EL (cell line): ENCODE measurements at regions not wholly inside any gene's neighbourhood (a gene's known extent, or its start where the extent isn't known, plus 50 kb on each side); places are given as distances from the start of the nearest gene placed in this dataset.
A peak's percentile ranks its signal among the peaks of the same experiment; 100 is the strongest.

Source experiments
- DNase-seq: peaks from one replicate; pipeline ENCODE4 v3.0.0-alpha.2; 2016

DNA sequence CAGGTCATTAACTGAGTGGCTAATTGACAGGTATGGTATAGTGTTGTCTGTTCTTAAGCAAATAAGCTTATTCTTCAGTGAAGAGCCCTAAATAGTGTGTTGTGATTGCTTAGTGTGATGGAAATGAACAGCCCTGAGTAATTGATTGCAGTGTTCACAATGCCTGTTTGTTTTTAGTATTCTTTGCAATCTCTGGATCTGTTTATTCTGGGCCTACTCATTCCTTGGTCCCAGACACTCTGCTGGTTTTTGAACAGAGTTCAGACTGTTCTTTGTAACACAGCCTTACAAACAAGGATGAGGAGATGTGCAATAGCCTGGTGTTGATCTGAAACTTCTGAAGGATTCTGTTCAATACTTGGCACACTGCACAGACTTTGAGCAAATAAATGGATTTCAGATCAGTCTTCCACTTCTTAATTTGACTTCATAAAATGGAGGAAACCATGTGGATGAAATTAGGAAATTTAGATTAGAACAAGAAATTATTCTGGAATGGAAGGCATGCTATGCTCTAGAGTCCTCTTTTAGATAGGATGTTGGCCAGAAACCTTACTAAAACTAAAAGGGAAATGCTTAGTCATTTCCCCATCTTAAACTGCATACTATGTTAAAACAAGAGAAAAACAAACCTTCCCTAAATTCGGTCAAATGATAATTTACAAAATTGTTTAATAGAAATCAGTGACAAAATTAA lies 444.2 kb upstream of the SEMA3D start:
- peak; percentile 2 for DNase-seq

DNA sequence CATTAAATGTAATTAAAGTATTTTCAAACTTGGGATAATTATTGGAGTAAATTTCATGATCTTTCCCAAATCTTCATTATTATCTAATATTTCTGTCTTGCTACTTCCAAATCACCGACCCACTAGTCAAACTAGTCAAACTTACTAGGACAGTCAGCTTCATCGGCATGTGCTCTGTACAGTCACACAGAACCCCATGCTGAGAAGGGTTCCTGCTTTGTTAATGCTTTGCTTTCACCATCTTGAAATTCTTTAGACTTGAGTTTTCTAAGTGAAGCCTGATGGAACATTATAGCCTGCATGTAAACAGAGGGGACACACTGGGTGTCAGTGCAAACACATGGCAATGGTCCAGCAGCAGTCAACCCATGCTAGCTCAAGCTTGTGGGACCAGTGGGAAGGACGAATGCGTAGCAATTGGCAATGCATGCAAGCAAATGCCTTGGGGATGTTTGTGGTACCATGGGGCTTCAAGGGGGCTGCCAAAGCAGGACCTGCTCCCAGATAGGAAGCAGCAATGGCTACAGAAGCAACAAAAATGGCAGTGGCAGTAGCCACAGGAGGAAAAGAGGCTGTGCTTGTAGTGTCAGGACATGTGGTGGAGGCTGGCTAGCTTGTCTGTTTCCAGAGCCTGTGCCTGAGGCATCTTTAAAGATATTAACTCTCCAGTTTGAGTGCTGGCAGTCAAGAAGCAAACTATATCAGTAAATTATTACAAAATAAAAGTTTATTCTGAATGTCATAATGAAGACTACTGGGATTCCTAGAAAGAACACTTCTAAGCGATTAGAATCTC lies 441.1 kb upstream of the SEMA3D start:
- peak; percentile 7 for DNase-seq

DNA sequence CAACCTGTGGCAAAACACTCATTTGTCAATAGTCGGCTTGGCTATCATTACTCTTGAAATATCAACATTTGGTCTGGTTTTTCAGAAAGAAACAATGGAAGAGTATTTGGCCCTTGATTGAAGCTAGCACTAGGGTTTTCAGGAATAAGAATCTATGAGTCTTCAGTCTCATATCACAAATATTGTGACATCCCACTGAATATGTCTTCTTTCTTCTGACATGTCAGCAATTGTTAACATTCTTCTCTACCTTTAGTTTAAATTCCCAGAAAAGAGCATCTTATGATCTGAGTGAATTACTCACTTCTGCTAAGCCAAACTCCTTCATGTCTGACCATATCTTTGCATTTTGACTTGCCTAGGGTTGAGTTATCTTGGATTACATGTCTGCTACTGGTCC lies 435.2 kb upstream of the SEMA3D start:
- no peak for DNase-seq

- no peak for DNase-seq
These were observed 434.3 kb upstream of the SEMA3D start for GRCh38 chr7:85620936-85621685.

DNA sequence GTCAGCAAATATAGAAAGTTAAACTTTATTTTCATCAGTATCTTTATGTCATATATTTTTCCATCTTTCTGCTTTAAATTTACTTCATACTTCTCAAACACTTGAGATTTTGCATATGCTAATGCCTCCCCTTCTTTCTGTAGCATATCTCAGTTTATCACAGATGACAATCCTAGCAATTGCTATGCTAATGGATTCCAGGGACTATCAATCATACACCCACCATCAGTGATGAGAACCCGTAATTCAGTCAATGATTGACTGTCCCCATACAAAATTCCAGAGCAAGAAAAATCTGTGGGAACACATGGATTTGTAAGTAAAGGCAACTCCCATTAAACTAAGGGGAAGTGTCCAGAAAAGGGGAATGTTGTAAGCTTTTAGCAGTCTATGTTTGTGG lies 432.4 kb upstream of the SEMA3D start:
- no peak for DNase-seq

- no peak for DNase-seq
These were observed 427.8 kb upstream of the SEMA3D start for GRCh38 chr7:85614684-85615083.

DNA sequence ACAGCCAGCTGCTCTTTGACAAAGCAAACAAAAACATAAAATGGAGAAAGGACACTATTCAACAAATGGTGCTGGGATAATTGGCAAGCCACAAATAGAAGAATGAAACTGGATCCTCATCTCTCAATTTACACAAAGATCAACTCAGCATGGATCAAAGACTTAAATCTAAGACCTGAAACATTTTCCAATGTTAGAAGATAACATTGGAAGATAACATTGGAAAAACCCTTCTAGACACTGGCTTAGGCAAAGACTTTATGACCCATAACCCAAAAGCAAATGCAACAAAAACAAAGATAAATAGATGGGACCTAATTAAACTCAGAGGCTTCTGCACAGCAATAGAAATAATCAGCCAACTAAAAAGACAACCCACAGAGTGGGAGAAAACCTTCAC lies 425.7 kb upstream of the SEMA3D start:
- no peak for DNase-seq

DNA sequence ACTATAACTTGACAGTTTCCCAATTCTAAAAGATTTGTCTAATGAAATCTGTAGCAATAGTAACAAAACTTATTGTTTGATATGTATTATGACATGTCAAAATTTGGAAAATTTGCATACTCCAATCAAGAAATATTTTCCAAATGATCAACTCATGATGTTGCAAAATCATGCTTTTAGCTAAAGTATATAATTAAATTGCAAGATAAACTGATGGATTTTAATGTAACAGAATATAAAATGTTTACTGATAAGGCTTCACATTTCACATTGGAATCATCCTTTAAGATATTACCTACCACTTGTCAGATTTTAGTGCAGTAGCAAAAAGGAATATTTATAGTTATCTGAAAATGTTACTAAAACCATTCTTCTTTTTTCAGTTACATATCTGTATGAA lies 421.9 kb upstream of the SEMA3D start:
- no peak for DNase-seq

DNA sequence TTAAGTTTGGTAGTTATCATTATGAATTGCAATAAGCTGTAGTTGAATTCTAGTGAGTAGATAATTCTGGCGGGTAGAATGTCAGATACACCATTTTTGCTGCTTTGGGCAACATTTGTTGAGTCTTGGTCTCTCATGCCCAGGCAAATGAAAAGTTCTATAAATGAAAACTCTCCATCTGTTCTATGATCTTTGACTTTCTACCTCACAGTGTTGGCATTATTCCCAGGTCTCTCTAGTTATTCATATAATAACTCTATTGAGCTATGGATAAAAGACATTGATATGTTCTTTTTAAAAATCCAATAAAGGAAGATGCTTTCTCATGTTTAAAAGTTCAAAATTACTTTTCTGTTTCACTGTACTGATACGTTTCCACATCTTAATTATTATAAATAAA lies 415.3 kb upstream of the SEMA3D start:
- DNase-seq: peak; percentile 44

GRCh38 chr7:85600395-85600794 lies 413.5 kb upstream of the SEMA3D start:
- DNase-seq: peak; percentile 9

- no peak for DNase-seq
These were observed 410.0 kb upstream of the SEMA3D start for GRCh38 chr7:85596827-85597226.

- DNase-seq: peak; percentile 60
These were observed 408.9 kb upstream of the SEMA3D start for GRCh38 chr7:85595750-85596178.

DNA sequence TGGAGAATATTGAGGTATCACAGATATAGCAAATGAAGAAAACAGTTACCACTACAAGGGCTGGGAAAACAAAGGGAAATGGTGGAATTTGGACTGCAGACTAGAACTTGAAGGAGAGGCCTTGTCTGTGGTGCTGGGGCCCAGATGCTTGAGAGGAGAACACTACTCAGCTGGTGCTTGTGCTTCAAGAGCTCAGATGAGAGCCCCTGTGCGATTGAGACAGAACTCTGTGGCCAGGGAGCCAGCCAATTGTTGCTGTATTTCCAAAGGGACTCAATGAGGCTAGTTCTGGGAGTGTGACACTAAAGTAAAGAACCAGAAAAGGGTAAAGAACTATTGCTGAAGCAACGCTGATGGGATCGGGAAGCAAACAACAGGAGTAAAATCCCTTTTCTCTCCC lies 406.5 kb upstream of the SEMA3D start:
- no peak for DNase-seq

DNA sequence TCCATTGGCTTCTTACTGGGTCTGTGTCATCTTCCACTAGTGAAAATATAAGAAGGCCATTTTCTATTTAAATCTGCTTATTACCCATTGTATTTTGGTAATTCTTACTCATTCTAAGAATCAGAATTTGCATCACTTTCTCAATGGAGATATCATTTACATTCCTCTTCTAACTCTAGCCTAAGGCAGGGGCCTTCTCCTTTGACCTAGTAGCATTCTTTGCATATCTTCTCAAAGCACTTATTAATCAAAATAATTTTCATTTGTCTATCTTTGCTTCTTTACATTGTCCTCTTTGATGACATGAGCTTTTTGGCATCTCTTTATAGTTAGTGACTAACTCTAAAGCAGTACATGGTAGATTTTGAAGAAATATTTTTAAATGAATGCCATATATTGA lies 400.9 kb upstream of the SEMA3D start:
- DNase-seq: peak; percentile 80

DNA sequence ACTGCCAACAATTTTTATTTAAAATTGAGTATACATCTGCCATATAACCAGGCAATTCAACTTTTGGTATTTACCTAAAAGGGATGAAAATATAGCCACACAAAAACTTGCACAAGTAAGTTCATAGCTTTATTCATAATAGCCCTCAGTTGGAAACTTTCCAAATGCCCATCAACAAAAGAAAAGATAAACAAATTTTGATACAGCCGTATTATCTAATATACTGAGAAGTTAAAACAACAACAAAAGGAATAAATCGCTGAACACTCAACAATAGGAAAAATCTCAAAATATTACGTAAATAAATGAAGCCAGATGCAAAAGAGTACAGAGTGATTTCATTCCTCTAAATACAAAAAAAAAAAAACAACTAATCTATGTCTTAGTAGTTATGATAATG lies 399.2 kb upstream of the SEMA3D start:
- no peak for DNase-seq

GRCh38 chr7:85583131-85583953 lies 396.5 kb upstream of the SEMA3D start:
- DNase-seq: no peak

GRCh38 chr7:85573844-85574243 lies 387.0 kb upstream of the SEMA3D start:
- DNase-seq: no peak

DNA sequence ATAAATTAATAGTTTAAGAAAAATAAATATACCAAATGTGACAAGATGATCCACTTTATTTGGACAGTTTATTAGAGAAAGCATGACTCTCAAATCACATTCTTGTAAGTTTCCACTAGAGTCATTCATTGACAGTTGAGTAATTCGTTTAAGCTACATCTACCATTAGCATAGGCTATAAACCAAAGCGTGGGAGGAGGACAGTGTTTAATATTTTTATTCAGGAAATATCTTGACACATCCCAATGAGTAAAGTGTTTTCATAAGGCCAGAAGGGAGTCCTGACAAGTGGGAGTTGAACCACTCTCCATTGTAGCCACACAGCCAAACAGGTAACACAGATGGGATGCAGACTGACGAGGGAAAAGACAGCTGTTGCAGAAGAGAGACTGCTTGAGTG lies 386.5 kb upstream of the SEMA3D start:
- DNase-seq: no peak

- no peak for DNase-seq
These were observed 384.0 kb upstream of the SEMA3D start for GRCh38 chr7:85570898-85571297.

GRCh38 chr7:85567983-85568382 lies 381.1 kb upstream of the SEMA3D start:
- no peak for DNase-seq

- DNase-seq: no peak
These were observed 379.4 kb upstream of the SEMA3D start for GRCh38 chr7:85566095-85566794.

DNA sequence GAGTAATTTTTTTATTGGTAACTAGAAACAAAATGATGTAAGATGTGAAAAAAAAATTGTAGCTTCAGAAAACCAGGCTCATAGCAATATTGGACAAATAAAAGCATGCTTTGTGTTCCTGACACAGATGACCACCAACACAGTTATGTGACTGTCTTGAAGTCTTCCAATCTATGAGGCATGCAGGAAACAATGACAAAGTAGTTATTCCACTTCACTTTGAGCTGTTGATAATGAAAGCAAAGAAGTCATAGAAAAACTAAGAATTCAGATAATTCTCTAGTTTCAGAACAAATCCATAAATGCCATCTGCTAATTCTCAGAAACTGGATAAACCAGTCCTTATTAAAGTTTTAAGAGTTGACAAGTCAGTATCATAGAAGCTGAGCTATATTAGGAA lies 378.4 kb upstream of the SEMA3D start:
- DNase-seq: peak; percentile 26
